AG04450 (cell line): ENCODE measurements at regions not wholly inside any gene's neighbourhood (a gene's known extent, or its start where the extent isn't known, plus 50 kb on each side); places are given as distances from the start of the nearest gene placed in this dataset.

ENCODE experiments used
- CTCF ChIA-PET: fragments of 300-600, 350-600 bp; formaldehyde crosslinking; extraction: SDS; loops from one replicate; lab custom pipeline; 2022; ENCODE audit warnings: antibody characterized with exemption, inconsistent platforms; lab: Charles Lee
- POLR2A ChIA-PET: fragments of 350-600 bp; formaldehyde crosslinking; extraction: SDS; loops from one replicate; lab custom pipeline; 2021; ENCODE audit warnings: antibody characterized with exemption, inconsistent platforms; lab: Yijun Ruan, JAX
- DNase-seq: peaks from one replicate; pipeline ENCODE4 v3.0.0-alpha.2; 2011; ENCODE audit warnings: low read depth, low spot score
- H3K27ac ChIP-seq: one replicate; pipeline ENCODE4 v1.5.1; 2012; ENCODE audit warnings: low read depth, low read length, control low read depth
- H3K27me3 ChIP-seq: one replicate; pipeline ENCODE4 v1.6.0; 2012; ENCODE audit warnings: low read length; ENCODE audit not compliant: control insufficient read depth, insufficient read depth
- H3K4me3 ChIP-seq: 2 replicates; pipeline ENCODE4 v1.5.1; 2011; ENCODE audit warnings: mild to moderate bottlenecking, low read depth, low read length, control low read depth
- H3K9me3 ChIP-seq: 2 replicates; pipeline ENCODE4 v1.5.1; 2012; ENCODE audit warnings: low read length; ENCODE audit not compliant: control insufficient read depth, insufficient read depth
- CTCF ChIP-seq: IDR thresholded peaks from 2 replicates; pipeline ENCODE4 v1.5.1; 2011; ENCODE audit warnings: low read depth, low read length, control low read depth, inconsistent platforms

GRCh38 chr2:235378246-235378645 is 115.6 kb upstream of the AGAP1 start:
- H3K27ac ChIP-seq = no peak overlapping the region
- no peak for DNase-seq
- no peaks in the 10 kb centered on the region for H3K9me3 ChIP-seq
- ChIA-PET CTCF (interaction anchor here (0.5 kb wide), 1 partner anchor 142 kb away, joined by 3 read pairs; no protein-coding TSS in a partner anchor), POLR2A (no interaction called here)
- TF ChIP-seq CTCF = no peak
- H3K4me3 ChIP-seq = no peak overlapping the region
- peaks cover 7% of the 10 kb centered on the region for H3K27me3 ChIP-seq

GRCh38 chr2:235378944-235379343 is 114.9 kb upstream of the AGAP1 start:
- ChIA-PET CTCF (no interaction called here), POLR2A (no interaction called here)

GRCh38 chr2:235381261-235381912 is 112.5 kb upstream of the AGAP1 start:
- DNase-seq = peak; percentile 6
- no peak for TF ChIP-seq CTCF
- Histone ChIP-seq H3K9me3 (no peaks in the 10 kb centered on the region; the same call in 1 of the 2 replicates), H3K27ac (no peak overlapping the region), H3K4me3 (no peak overlapping the region), H3K27me3 (peaks cover 6% of the 10 kb centered on the region)
- POLR2A ChIA-PET = no interaction called here
- CTCF ChIA-PET = no interaction called here

More at GRCh38 chr2:235378944-235379343, 114.9 kb upstream of the AGAP1 start:
- Histone ChIP-seq H3K4me3 (no peak overlapping the region), H3K27me3 (peaks cover 7% of the 10 kb centered on the region), H3K9me3 (no peaks in the 10 kb centered on the region), H3K27ac (no peak overlapping the region)
- no peak for TF ChIP-seq CTCF
- DNase-seq = no peak

- peaks cover 4% of the 10 kb centered on the region for H3K27me3 ChIP-seq
- no peak for TF ChIP-seq CTCF
- ChIA-PET POLR2A (no interaction called here), CTCF (no interaction called here)
- H3K9me3 ChIP-seq = no peaks in the 10 kb centered on the region; the same call in 1 of the 2 replicates
- no peak for DNase-seq
- H3K4me3 ChIP-seq = no peak overlapping the region
- H3K27ac ChIP-seq = no peak overlapping the region
Observed at GRCh38 chr2:235382179-235382578, 111.7 kb upstream of the AGAP1 start.

- TF ChIP-seq CTCF = no peak
- DNase-seq = no peak
- ChIA-PET CTCF (no interaction called here), POLR2A (no interaction called here)
- H3K9me3 ChIP-seq = no peaks in the 10 kb centered on the region; the same call in 1 of the 2 replicates
- no peak overlapping the region for H3K4me3 ChIP-seq
- H3K27ac ChIP-seq = no peak overlapping the region
- peaks cover 4% of the 10 kb centered on the region for H3K27me3 ChIP-seq
Observed at GRCh38 chr2:235382601-235383000, 111.2 kb upstream of the AGAP1 start.
